ENCODE measurements at regions not wholly inside any gene's neighbourhood (a gene's known extent, or its start where the extent isn't known, plus 50 kb on each side); places are given as distances from the start of the nearest gene placed in this dataset.
A peak's percentile ranks its signal among the peaks of the same experiment; 100 is the strongest.

GRCh38 chr5:135192351-135192750, 158.3 kb upstream of the PITX1 start:
- in situ Hi-C loops (cut with MboI), result no loop called here
- 81 to 87% methylated on average over 7 of the region's 7 CpGs for WGBS, 2 experiments (ENCODE audit: low coverage in 1 of 2, low lambda C conversion rate in 2 of 2, missing lambda C conversion rate in 2 of 2)
- no peak overlapping the region for H3K4me3 ChIP-seq
- no peak overlapping the region for H3K9ac ChIP-seq
- peaks cover 21% of the 10 kb centered on the region for H3F3A ChIP-seq (ENCODE audit: insufficient read depth)
- H3K79me2 ChIP-seq (ENCODE audit: insufficient read depth), result no peaks in the 10 kb centered on the region
- peaks cover 21% of the 10 kb centered on the region for H3K4me1 ChIP-seq (ENCODE audit: insufficient read depth)
- H3K27ac ChIP-seq, result no peak overlapping the region
- H3K4me2 ChIP-seq (ENCODE audit: unreplicated experiment), result no peak overlapping the region
- H3K9me3 ChIP-seq (ENCODE audit: low read depth), result no peaks in the 10 kb centered on the region
- H2AFZ ChIP-seq, result no peak overlapping the region
- TF ChIP-seq EZH2 (IDR thresholded peaks at IDR 0.05; ENCODE audit: insufficient read depth, poor library complexity, severe bottlenecking) (no peak), EZH2phosphoT487 (IDR thresholded peaks at IDR 0.05; ENCODE audit: insufficient read depth, low read depth) (no peak)
- DNase-seq, result no peak
- no peaks in the 10 kb centered on the region for H3K9me2 ChIP-seq (ENCODE audit: insufficient read depth)
- H3K27me3 ChIP-seq (replicated peaks; ENCODE audit: insufficient read depth), result peaks cover 35% of the 10 kb centered on the region
- no peaks in the 10 kb centered on the region for H4K20me1 ChIP-seq (ENCODE audit: insufficient read depth)
- no peaks in the 10 kb centered on the region for H3K36me3 ChIP-seq (ENCODE audit: low read depth)

- in situ Hi-C loops (cut with MboI), result no loop called here
- Histone ChIP-seq H3K4me1 (ENCODE audit: insufficient read depth) (peaks cover 21% of the 10 kb centered on the region), H3K9ac (no peak overlapping the region), H3K4me3 (peak overlapping the region; percentile 64), H3K4me2 (ENCODE audit: unreplicated experiment) (peak overlapping the region; percentile 75), H3K27me3 (replicated peaks; ENCODE audit: insufficient read depth) (peaks cover 37% of the 10 kb centered on the region), H3K36me3 (ENCODE audit: low read depth) (no peaks in the 10 kb centered on the region), H2AFZ (peak overlapping the region; percentile 79), H4K20me1 (ENCODE audit: insufficient read depth) (no peaks in the 10 kb centered on the region), H3K9me3 (ENCODE audit: low read depth) (no peaks in the 10 kb centered on the region), H3F3A (ENCODE audit: insufficient read depth) (peaks cover 21% of the 10 kb centered on the region), H3K79me2 (ENCODE audit: insufficient read depth) (no peaks in the 10 kb centered on the region), H3K27ac (no peak overlapping the region), H3K9me2 (ENCODE audit: insufficient read depth) (no peaks in the 10 kb centered on the region)
- TF ChIP-seq EZH2phosphoT487 (IDR thresholded peaks at IDR 0.05; ENCODE audit: insufficient read depth, low read depth), result no peak
- no peak for TF ChIP-seq EZH2 (IDR thresholded peaks at IDR 0.05; ENCODE audit: insufficient read depth, poor library complexity, severe bottlenecking)
- WGBS, 2 experiments (ENCODE audit: low coverage in 1 of 2, low lambda C conversion rate in 2 of 2, missing lambda C conversion rate in 2 of 2), result 13 to 16% methylated on average over 46 to 50 of the region's 54 CpGs
- peak; percentile 80 for DNase-seq
Observed at GRCh38 chr5:135191084-135191826, 157.2 kb upstream of the PITX1 start.

GRCh38 chr5:135190416-135191083, 156.5 kb upstream of the PITX1 start:
- Histone ChIP-seq H3K79me2 (ENCODE audit: insufficient read depth) (no peaks in the 10 kb centered on the region), H3K36me3 (ENCODE audit: low read depth) (no peaks in the 10 kb centered on the region), H3K27me3 (replicated peaks; ENCODE audit: insufficient read depth) (peaks cover 37% of the 10 kb centered on the region), H2AFZ (peak overlapping the region; percentile 79), H3K9ac (no peak overlapping the region), H3K4me1 (ENCODE audit: insufficient read depth) (peaks cover 21% of the 10 kb centered on the region), H3F3A (ENCODE audit: insufficient read depth) (peaks cover 20% of the 10 kb centered on the region), H3K27ac (no peak overlapping the region), H3K4me2 (ENCODE audit: unreplicated experiment) (peak overlapping the region; percentile 75), H3K9me2 (ENCODE audit: insufficient read depth) (no peaks in the 10 kb centered on the region), H3K9me3 (ENCODE audit: low read depth) (no peaks in the 10 kb centered on the region), H4K20me1 (ENCODE audit: insufficient read depth) (no peaks in the 10 kb centered on the region), H3K4me3 (peak overlapping the region; percentile 64; the same call in 1 of the 2 replicates)
- WGBS, 2 experiments (ENCODE audit: low coverage in 1 of 2, low lambda C conversion rate in 2 of 2, missing lambda C conversion rate in 2 of 2), result 70 to 72% methylated on average over 22 of the region's 22 CpGs
- TF ChIP-seq EZH2phosphoT487 (IDR thresholded peaks at IDR 0.05; ENCODE audit: insufficient read depth, low read depth) (no peak), EZH2 (IDR thresholded peaks at IDR 0.05; ENCODE audit: insufficient read depth, poor library complexity, severe bottlenecking) (no peak)
- in situ Hi-C loops (cut with MboI), result no loop called here
- no peak for DNase-seq

- no peaks in the 10 kb centered on the region for H4K20me1 ChIP-seq (ENCODE audit: insufficient read depth)
- no peak overlapping the region for H3K4me2 ChIP-seq (ENCODE audit: unreplicated experiment)
- peaks cover 8% of the 10 kb centered on the region for H3F3A ChIP-seq (ENCODE audit: insufficient read depth)
- H3K4me1 ChIP-seq (ENCODE audit: insufficient read depth), result peaks cover 6% of the 10 kb centered on the region; the same call in 1 of the 2 replicates
- no peak overlapping the region for H3K9ac ChIP-seq
- 43 to 46% methylated on average over 13 of the region's 13 CpGs for WGBS, 2 experiments (ENCODE audit: low coverage in 1 of 2, low lambda C conversion rate in 2 of 2, missing lambda C conversion rate in 2 of 2)
- H3K79me2 ChIP-seq (ENCODE audit: insufficient read depth), result no peaks in the 10 kb centered on the region
- H2AFZ ChIP-seq, result no peak overlapping the region
- H3K27ac ChIP-seq, result no peak overlapping the region
- no peak overlapping the region for H3K4me3 ChIP-seq
- H3K36me3 ChIP-seq (ENCODE audit: low read depth), result no peaks in the 10 kb centered on the region
- DNase-seq, result no peak
- H3K9me2 ChIP-seq (ENCODE audit: insufficient read depth), result no peaks in the 10 kb centered on the region
- in situ Hi-C loops (cut with MboI), result no loop called here
- H3K9me3 ChIP-seq (ENCODE audit: low read depth), result no peaks in the 10 kb centered on the region
- TF ChIP-seq EZH2 (IDR thresholded peaks at IDR 0.05; ENCODE audit: insufficient read depth, poor library complexity, severe bottlenecking), result no peak
- TF ChIP-seq EZH2phosphoT487 (IDR thresholded peaks at IDR 0.05; ENCODE audit: insufficient read depth, low read depth), result no peak
- peaks cover 38% of the 10 kb centered on the region for H3K27me3 ChIP-seq (replicated peaks; ENCODE audit: insufficient read depth)
Observed at GRCh38 chr5:135189024-135189423, 155.0 kb upstream of the PITX1 start.
